Ovary (tissue), 3 donors: ENCODE measurements at regions not wholly inside any gene's neighbourhood (a gene's known extent, or its start where the extent isn't known, plus 50 kb on each side); places are given as distances from the start of the nearest gene placed in this dataset.

ENCODE experiments used
- EP300 ChIP-seq: sonication (generic); formaldehyde crosslinking; IDR thresholded peaks from one replicate; pipeline ENCODE4 v1.6.1; 2017; ENCODE audit warnings: antibody characterized with exemption
- POLR2A ChIP-seq: fragments of 450-650 bp; IDR thresholded peaks from one replicate; pipeline ENCODE4 v1.6.1; 2017; ENCODE audit warnings: antibody characterized with exemption, mild to moderate bottlenecking, moderate library complexity
- TF ChIP-seq, protein P1 (sequence below), 3 donors: fragments of 450-650 bp in 2 of 3; fragments of 200-600 bp in 1 of 3; IDR thresholded peaks; one replicate each; pipeline versions ENCODE4 v1.5.1 to v1.8.0; 2016 to 2022; ENCODE audit warnings: antibody characterized with exemption in 3 of 3, mild to moderate bottlenecking in 1 of 3
- donor health status: DM: no; HTN: no; CAD: no.

DNA sequence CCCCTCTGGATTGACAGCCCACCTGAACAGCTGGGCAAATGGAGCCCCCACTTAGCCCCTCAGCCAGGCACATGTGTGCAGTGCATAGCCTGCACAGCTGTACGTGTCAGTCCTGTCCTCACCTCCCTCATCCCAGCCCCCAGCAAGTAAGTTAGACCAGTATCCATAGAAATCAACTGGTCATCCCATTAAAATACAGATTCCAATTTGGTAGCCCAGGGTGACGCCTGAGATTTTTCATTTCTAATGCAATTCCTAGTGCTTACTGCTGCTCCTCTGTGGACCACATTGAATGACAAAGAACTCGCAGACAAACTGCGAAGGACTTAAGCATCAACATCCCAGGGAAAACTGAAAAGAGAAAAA, 99.0 kb upstream of the GJB5 start:
- TF ChIP-seq, protein P1, sequence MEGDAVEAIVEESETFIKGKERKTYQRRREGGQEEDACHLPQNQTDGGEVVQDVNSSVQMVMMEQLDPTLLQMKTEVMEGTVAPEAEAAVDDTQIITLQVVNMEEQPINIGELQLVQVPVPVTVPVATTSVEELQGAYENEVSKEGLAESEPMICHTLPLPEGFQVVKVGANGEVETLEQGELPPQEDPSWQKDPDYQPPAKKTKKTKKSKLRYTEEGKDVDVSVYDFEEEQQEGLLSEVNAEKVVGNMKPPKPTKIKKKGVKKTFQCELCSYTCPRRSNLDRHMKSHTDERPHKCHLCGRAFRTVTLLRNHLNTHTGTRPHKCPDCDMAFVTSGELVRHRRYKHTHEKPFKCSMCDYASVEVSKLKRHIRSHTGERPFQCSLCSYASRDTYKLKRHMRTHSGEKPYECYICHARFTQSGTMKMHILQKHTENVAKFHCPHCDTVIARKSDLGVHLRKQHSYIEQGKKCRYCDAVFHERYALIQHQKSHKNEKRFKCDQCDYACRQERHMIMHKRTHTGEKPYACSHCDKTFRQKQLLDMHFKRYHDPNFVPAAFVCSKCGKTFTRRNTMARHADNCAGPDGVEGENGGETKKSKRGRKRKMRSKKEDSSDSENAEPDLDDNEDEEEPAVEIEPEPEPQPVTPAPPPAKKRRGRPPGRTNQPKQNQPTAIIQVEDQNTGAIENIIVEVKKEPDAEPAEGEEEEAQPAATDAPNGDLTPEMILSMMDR (IDR thresholded peaks at IDR 0.05): no peak
- TF ChIP-seq POLR2A (no peak), EP300 (no peak)
